ENCODE measurements at regions not wholly inside any gene's neighbourhood (a gene's known extent, or its start where the extent isn't known, plus 50 kb on each side); places are given as distances from the start of the nearest gene placed in this dataset.

GRCh38 chr21:27584256-27584655 lies 617.4 kb upstream of the ADAMTS5 start:
- TF ChIP-seq, protein P1, sequence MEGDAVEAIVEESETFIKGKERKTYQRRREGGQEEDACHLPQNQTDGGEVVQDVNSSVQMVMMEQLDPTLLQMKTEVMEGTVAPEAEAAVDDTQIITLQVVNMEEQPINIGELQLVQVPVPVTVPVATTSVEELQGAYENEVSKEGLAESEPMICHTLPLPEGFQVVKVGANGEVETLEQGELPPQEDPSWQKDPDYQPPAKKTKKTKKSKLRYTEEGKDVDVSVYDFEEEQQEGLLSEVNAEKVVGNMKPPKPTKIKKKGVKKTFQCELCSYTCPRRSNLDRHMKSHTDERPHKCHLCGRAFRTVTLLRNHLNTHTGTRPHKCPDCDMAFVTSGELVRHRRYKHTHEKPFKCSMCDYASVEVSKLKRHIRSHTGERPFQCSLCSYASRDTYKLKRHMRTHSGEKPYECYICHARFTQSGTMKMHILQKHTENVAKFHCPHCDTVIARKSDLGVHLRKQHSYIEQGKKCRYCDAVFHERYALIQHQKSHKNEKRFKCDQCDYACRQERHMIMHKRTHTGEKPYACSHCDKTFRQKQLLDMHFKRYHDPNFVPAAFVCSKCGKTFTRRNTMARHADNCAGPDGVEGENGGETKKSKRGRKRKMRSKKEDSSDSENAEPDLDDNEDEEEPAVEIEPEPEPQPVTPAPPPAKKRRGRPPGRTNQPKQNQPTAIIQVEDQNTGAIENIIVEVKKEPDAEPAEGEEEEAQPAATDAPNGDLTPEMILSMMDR (IDR thresholded peaks at IDR 0.05; ENCODE audit: low read depth, low read length) = no peak
- TF ChIP-seq POLR2A (IDR thresholded peaks at IDR 0.05; ENCODE audit: extremely low read depth, insufficient read length) = no peak

Data from NB4 (cell line).